Vagina (tissue), 2 donors: ENCODE measurements at regions not wholly inside any gene's neighbourhood (a gene's known extent, or its start where the extent isn't known, plus 50 kb on each side); places are given as distances from the start of the nearest gene placed in this dataset.

Experiments
- CTCF ChIP-seq, 3 experiments: fragments of 450-650 bp in 2 of 3; fragments of 200-600 bp in 1 of 3; sonication (generic) in 1 of 3; IDR thresholded peaks; one replicate each; pipeline ENCODE4 v1.5.1; 2017 to 2019; ENCODE audit warnings: antibody characterized with exemption in 3 of 3, mild to moderate bottlenecking in 2 of 3, moderate library complexity in 2 of 3
- POLR2A ChIP-seq, 2 donors: fragments of 450-650 bp; IDR thresholded peaks; one replicate each; pipeline ENCODE4 v1.6.1; 2017; ENCODE audit warnings: antibody characterized with exemption in 2 of 2, mild to moderate bottlenecking in 2 of 2, moderate library complexity in 2 of 2
- POLR2AphosphoS5 ChIP-seq, 2 donors: sonication (generic); formaldehyde crosslinking; IDR thresholded peaks; one replicate each; pipeline ENCODE4 v1.9.0; 2017; ENCODE audit warnings: antibody characterized with exemption in 2 of 2, mild to moderate bottlenecking in 2 of 2, low read depth in 1 of 2; ENCODE audit not compliant: insufficient read depth in 1 of 2

GRCh38 chr22:34296461-34296860, 376.2 kb upstream of the LARGE1 start:
- no peak for TF ChIP-seq POLR2AphosphoS5 (IDR thresholded peaks at IDR 0.05; ENCODE audit: insufficient read depth in 1 of 2, low read depth in 1 of 2)
- TF ChIP-seq CTCF (IDR thresholded peaks at IDR 0.05) = no peak
- TF ChIP-seq POLR2A (IDR thresholded peaks at IDR 0.05) = no peak
